NCI-H1417 treated with DMSO at 0.1 percent for 48 hours (cell line): ENCODE measurements at regions not wholly inside any gene's neighbourhood (a gene's known extent, or its start where the extent isn't known, plus 50 kb on each side); places are given as distances from the start of the nearest gene placed in this dataset.

Source experiments
- DNase-seq: peaks from one replicate; lab custom pipeline; 2025; lab: John Stamatoyannopoulos, UW

- no peak for DNase-seq
Measured at GRCh38 chr13:106680796-106681472, 113.0 kb upstream of the ARGLU1 start.

GRCh38 chr13:106678646-106679418 is 110.9 kb upstream of the ARGLU1 start:
- no peak for DNase-seq

GRCh38 chr13:106675311-106675710 is 107.4 kb upstream of the ARGLU1 start:
- no peak for DNase-seq

GRCh38 chr13:106660746-106661625 is 93.0 kb upstream of the ARGLU1 start:
- DNase-seq = no peak

- no peak for DNase-seq
Measured at GRCh38 chr13:106657104-106657503, 89.2 kb upstream of the ARGLU1 start.

- no peak for DNase-seq
Measured at GRCh38 chr13:106656186-106656585, 88.2 kb upstream of the ARGLU1 start.

- no peak for DNase-seq
Measured at GRCh38 chr13:106651442-106651841, 83.5 kb upstream of the ARGLU1 start.

- DNase-seq = no peak
Measured at GRCh38 chr13:106650690-106651205, 82.8 kb upstream of the ARGLU1 start.

- no peak for DNase-seq
Measured at GRCh38 chr13:106649495-106649894, 81.6 kb upstream of the ARGLU1 start.

- DNase-seq = no peak
Measured at GRCh38 chr13:106640515-106640914, 72.6 kb upstream of the ARGLU1 start.

GRCh38 chr13:106637519-106637918 is 69.6 kb upstream of the ARGLU1 start:
- DNase-seq = no peak

- no peak for DNase-seq
Measured at GRCh38 chr13:106636492-106636891, 68.6 kb upstream of the ARGLU1 start.

- DNase-seq = no peak
Measured at GRCh38 chr13:106635616-106636015, 67.7 kb upstream of the ARGLU1 start.

GRCh38 chr13:106633321-106633720 is 65.4 kb upstream of the ARGLU1 start:
- no peak for DNase-seq

- DNase-seq = no peak
Measured at GRCh38 chr13:106630650-106631049, 62.7 kb upstream of the ARGLU1 start.

GRCh38 chr13:106630162-106630561 is 62.2 kb upstream of the ARGLU1 start:
- no peak for DNase-seq

GRCh38 chr13:106628936-106629659 is 61.2 kb upstream of the ARGLU1 start:
- DNase-seq = no peak

- DNase-seq = no peak
Measured at GRCh38 chr13:106626473-106626872, 58.5 kb upstream of the ARGLU1 start.

- DNase-seq = no peak
Measured at GRCh38 chr13:106625578-106625977, 57.6 kb upstream of the ARGLU1 start.

GRCh38 chr13:106623799-106624460 is 56.0 kb upstream of the ARGLU1 start:
- no peak for DNase-seq

- DNase-seq = no peak
Measured at GRCh38 chr13:106621833-106622232, 53.9 kb upstream of the ARGLU1 start.
